Epithelial cell of proximal tubule (primary cell): ENCODE measurements at regions not wholly inside any gene's neighbourhood (a gene's known extent, or its start where the extent isn't known, plus 50 kb on each side); places are given as distances from the start of the nearest gene placed in this dataset.

Experiments used
- DNase-seq: peaks from one replicate; pipeline ENCODE4 v3.0.0-alpha.2; 2011; ENCODE audit warnings: low read depth
- H3K4me3 ChIP-seq: 2 replicates; pipeline ENCODE4 v1.5.1; 2011; ENCODE audit warnings: low read depth, mild to moderate bottlenecking, low read length
- TF ChIP-seq, protein P1 (sequence below): conservative IDR thresholded peaks from 2 replicates; pipeline ENCODE4 v1.5.1; 2012; ENCODE audit warnings: low read depth, mild to moderate bottlenecking, low read length

DNA sequence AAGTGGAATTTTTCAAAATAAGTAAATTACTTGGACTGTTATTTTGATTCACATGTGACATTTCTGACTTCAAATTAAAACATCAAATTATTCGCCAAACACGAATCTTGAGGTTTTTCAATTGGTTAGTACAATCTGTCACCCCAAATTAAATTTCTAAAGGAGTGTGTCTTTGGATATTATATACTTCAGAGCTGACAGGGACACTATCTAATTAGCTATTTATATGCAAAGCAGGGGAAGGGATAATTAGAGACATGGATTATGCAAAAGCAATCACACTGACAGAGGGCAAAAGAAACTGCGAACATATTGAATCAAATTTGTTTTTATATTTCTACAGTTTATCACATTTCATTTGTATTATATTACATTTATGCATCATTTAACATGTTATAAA, 433.0 kb downstream of the KIF2B start:
- H3K4me3 ChIP-seq: no peak overlapping the region
- TF ChIP-seq, protein P1, sequence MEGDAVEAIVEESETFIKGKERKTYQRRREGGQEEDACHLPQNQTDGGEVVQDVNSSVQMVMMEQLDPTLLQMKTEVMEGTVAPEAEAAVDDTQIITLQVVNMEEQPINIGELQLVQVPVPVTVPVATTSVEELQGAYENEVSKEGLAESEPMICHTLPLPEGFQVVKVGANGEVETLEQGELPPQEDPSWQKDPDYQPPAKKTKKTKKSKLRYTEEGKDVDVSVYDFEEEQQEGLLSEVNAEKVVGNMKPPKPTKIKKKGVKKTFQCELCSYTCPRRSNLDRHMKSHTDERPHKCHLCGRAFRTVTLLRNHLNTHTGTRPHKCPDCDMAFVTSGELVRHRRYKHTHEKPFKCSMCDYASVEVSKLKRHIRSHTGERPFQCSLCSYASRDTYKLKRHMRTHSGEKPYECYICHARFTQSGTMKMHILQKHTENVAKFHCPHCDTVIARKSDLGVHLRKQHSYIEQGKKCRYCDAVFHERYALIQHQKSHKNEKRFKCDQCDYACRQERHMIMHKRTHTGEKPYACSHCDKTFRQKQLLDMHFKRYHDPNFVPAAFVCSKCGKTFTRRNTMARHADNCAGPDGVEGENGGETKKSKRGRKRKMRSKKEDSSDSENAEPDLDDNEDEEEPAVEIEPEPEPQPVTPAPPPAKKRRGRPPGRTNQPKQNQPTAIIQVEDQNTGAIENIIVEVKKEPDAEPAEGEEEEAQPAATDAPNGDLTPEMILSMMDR: no peak
- DNase-seq: no peak

DNA sequence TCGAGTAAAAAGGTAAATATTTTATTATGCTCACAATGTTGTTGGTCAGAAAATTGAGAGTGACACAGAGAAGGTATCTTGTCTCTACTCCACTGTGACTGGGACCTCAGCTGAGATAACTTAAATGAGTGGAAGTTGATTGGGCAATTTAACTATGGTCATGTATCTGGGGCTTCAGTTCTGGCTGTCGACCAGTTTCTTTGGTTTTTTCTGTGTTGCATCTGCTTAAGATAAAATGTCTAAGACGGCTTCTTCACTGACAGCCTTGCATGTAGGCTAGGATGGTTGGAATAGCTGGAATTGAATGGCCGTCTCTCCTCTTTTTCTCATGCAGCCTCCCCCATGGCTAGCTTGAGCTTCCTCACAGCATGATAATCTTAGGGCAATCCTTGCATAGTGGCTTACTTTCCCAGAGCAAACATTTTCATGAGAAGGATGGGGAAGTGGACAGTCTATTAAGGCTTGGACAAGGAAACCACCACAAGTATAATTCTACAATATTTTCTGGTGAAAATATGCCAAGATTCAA, 433.7 kb downstream of the KIF2B start:
- TF ChIP-seq, protein P1: no peak
- DNase-seq: no peak
- H3K4me3 ChIP-seq: no peak overlapping the region

DNA sequence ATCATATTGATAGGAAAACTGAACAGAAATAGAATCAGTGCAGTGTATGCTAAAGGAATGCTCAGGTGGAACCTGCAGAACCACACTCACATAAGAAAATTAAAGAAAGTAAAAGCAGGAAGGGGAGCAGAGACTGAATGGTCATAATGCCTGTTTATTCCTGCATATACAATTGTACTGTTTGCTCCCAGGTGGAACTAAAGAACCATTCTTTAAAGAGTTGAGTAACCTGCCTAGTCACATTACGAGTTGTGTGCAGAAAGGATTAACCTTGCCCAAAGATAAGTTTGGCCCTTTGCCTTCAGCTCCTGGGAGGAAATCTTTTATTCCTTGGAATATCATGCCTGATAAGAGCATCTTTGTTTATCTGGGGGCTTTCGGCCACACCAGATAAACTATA, 434.7 kb downstream of the KIF2B start:
- TF ChIP-seq, protein P1: no peak
- no peak for DNase-seq
- H3K4me3 ChIP-seq: no peak overlapping the region

GRCh38 chr17:54259476-54259875, 436.7 kb downstream of the KIF2B start:
- TF ChIP-seq, protein P1: no peak
- no peak overlapping the region for H3K4me3 ChIP-seq
- DNase-seq: no peak

DNA sequence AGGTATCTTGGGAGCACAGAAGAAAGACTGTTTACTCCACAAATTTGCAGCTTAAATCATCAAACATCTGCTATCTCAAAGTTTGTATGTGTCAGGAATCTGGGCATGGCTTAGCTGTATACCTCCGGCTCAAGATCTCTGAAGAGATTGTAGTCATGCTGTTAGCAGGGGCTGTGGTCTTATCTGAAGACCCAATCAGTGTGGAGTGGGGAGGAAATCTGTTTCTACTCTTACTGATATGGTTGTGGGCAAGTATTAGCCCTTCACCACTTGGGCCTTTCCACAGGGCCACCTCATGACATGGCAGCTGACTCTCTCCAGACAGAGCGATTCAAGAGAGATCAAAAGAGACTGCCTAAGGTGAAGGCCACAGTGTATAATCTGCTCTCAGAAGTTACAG, 438.7 kb downstream of the KIF2B start:
- TF ChIP-seq, protein P1: no peak

GRCh38 chr17:54269881-54270280, 447.2 kb downstream of the KIF2B start:
- H3K4me3 ChIP-seq: no peak overlapping the region
- TF ChIP-seq, protein P1: no peak
- no peak for DNase-seq

More for the DNA sequence above, 438.7 kb downstream of the KIF2B start:
- no peak for DNase-seq
- no peak overlapping the region for H3K4me3 ChIP-seq

GRCh38 chr17:54270499-54270898, 447.8 kb downstream of the KIF2B start:
- no peak overlapping the region for H3K4me3 ChIP-seq
- no peak for DNase-seq
- TF ChIP-seq, protein P1: no peak
